ENCODE measurements at regions not wholly inside any gene's neighbourhood (a gene's known extent, or its start where the extent isn't known, plus 50 kb on each side); places are given as distances from the start of the nearest gene placed in this dataset.

- TF ChIP-seq EP300 (IDR thresholded peaks at IDR 0.05) = no peak
- no peak for TF ChIP-seq POLR2AphosphoS5 (IDR thresholded peaks at IDR 0.05)
- no peak for TF ChIP-seq CTCF (IDR thresholded peaks at IDR 0.05)
- no peak for TF ChIP-seq POLR2A (IDR thresholded peaks at IDR 0.05)
These were observed 118.6 kb upstream of the SYT1 start for GRCh38 chr12:78746001-78746400.
